Psoas muscle (tissue), 7 donors: ENCODE measurements at regions not wholly inside any gene's neighbourhood (a gene's known extent, or its start where the extent isn't known, plus 50 kb on each side); places are given as distances from the start of the nearest gene placed in this dataset.

Experiments used
- ATAC-seq, 4 donors: fragments of 200-7000 bp; cut with Tn5 transposase; one replicate each; pipeline ENCODE4 v1.9.1; 2020; ENCODE audit warnings: moderate library complexity in 3 of 4, mild to moderate bottlenecking in 2 of 4
- DNase-seq, 2 donors: peaks; one replicate each; pipeline ENCODE4 v3.0.0-alpha.2; 2020
- H3K27ac ChIP-seq: fragments of 200-600 bp; one replicate; pipeline ENCODE4 v1.8.0; 2022
- H3K27me3 ChIP-seq, 3 donors: fragments of 200-600 bp in 1 of 3; one replicate each; pipeline versions ENCODE4 v1.6.1 to v1.8.0; 2013 to 2022; ENCODE audit warnings: low read length in 2 of 3, mild to moderate bottlenecking in 2 of 3, moderate library complexity in 1 of 3; ENCODE audit not compliant: insufficient read depth in 3 of 3
- H3K36me3 ChIP-seq, 2 donors: fragments of 200-600 bp in 1 of 2; one replicate each; pipeline versions ENCODE4 v1.6.1 to v1.8.0; 2013 to 2022; ENCODE audit warnings: low read depth in 1 of 2, mild to moderate bottlenecking in 1 of 2, moderate library complexity in 1 of 2; ENCODE audit not compliant: insufficient read depth in 1 of 2
- H3K4me1 ChIP-seq: fragments of 200-600 bp; one replicate; pipeline ENCODE4 v1.8.0; 2022
- H3K4me3 ChIP-seq: fragments of 200-600 bp; one replicate; pipeline ENCODE4 v1.8.0; 2022; ENCODE audit warnings: mild to moderate bottlenecking
- H3K9me3 ChIP-seq: fragments of 200-600 bp; one replicate; pipeline ENCODE4 v1.8.0; 2022
- WGBS, 3 donors: extraction: QIAGEN DNeasy Blood & Tissue Kit; methylation state at CpG; one replicate each; pipeline versions ENCODE4 v1.1.6 to v1.1.7; 2013; 5-methylcytosine and 5-hydroxymethylcytosine counted together
- intact Hi-C, 2 donors: fragments of 100-400 bp; cut with DNase I; formaldehyde crosslinking; loops; one replicate each; pipeline versions ENCODE4 v1.11.0 to v1.14.2; 2022
- TF ChIP-seq, protein P1 (sequence below): fragments of 200-600 bp; IDR thresholded peaks from one replicate; pipeline ENCODE4 v1.8.0; 2022; ENCODE audit warnings: antibody characterized with exemption
- donor health status: healthy with polysubstance abuse.
- donor health status: DM: no; HTN: no; CAD: no; lungs with moderate emphysema.
- donor health status: Bipolar disorder and iron deficiency.
- donor health status: healthy.
- donor health status: DM: yes; HTN: yes; CAD: no.
- donor health status: DM: no; HTN: no; CAD: no.
- donor health status: DM: yes; HTN: yes; CAD: no.

DNA sequence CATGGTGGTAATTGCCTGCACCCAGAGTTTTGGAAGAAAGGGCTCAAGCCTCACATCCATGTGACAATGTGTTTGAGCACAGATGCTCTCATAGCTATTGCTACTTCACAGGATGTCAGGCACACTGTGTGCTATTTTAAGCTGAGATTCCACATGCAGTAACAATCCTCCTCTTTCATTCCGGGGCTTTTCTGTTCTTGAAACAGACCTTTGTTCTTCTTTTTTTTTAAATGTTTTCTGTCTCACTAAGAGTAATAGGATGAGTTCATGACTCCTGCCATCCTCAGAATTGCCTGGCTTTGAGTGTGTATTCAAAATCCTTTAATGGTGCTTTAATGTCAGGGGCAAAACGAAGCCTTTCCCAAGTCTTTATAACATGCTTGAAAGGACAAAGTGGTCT lies 198.9 kb downstream of the ABCC12 start:
- no peaks in the 10 kb centered on the region for H3K4me1 ChIP-seq
- H3K4me3 ChIP-seq, result no peak overlapping the region
- TF ChIP-seq, protein P1, sequence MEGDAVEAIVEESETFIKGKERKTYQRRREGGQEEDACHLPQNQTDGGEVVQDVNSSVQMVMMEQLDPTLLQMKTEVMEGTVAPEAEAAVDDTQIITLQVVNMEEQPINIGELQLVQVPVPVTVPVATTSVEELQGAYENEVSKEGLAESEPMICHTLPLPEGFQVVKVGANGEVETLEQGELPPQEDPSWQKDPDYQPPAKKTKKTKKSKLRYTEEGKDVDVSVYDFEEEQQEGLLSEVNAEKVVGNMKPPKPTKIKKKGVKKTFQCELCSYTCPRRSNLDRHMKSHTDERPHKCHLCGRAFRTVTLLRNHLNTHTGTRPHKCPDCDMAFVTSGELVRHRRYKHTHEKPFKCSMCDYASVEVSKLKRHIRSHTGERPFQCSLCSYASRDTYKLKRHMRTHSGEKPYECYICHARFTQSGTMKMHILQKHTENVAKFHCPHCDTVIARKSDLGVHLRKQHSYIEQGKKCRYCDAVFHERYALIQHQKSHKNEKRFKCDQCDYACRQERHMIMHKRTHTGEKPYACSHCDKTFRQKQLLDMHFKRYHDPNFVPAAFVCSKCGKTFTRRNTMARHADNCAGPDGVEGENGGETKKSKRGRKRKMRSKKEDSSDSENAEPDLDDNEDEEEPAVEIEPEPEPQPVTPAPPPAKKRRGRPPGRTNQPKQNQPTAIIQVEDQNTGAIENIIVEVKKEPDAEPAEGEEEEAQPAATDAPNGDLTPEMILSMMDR, result no peak
- DNase-seq (no peak), ATAC-seq (no peak)
- H3K9me3 ChIP-seq, result no peaks in the 10 kb centered on the region
- H3K36me3 ChIP-seq, result no peaks in the 10 kb centered on the region
- H3K27me3 ChIP-seq, result no peaks in the 10 kb centered on the region
- intact Hi-C loops, result no loop called here
- H3K27ac ChIP-seq, result no peak overlapping the region
- 53 to 55% (median 54%) methylated on average over 2 of the region's 2 CpGs for WGBS, 3 donors

DNA sequence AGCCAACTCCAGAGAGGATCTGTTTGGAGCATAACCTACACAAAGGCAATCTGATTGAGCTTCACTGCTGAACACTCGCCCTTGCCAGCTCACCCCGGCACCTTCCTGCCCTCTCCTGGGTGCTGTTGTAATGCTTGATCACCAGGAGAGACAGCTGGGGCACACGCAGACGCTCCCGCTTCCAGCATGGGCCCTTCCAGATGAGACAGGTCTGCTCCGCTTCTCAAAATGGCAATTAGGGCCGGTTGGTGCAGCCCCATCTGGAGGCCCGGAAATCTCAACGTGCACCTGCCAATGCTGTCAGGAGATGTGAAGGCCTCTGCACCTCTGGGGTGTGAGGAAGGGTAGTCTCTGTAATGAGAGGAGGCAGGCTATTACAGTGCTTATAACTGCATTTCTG lies 206.1 kb downstream of the ABCC12 start:
- TF ChIP-seq, protein P1, result no peak
- DNase-seq, result no peak
- no peak overlapping the region for H3K4me3 ChIP-seq
- no peak overlapping the region for H3K27ac ChIP-seq
- H3K27me3 ChIP-seq, result no peaks in the 10 kb centered on the region
- intact Hi-C loops, result no loop called here
- ATAC-seq, result no peak
- H3K36me3 ChIP-seq, result no peaks in the 10 kb centered on the region
- no peaks in the 10 kb centered on the region for H3K4me1 ChIP-seq
- no peaks in the 10 kb centered on the region for H3K9me3 ChIP-seq
- WGBS, 3 donors, result 75 to 85% (median 82%) methylated on average over 9 of the region's 9 CpGs

DNA sequence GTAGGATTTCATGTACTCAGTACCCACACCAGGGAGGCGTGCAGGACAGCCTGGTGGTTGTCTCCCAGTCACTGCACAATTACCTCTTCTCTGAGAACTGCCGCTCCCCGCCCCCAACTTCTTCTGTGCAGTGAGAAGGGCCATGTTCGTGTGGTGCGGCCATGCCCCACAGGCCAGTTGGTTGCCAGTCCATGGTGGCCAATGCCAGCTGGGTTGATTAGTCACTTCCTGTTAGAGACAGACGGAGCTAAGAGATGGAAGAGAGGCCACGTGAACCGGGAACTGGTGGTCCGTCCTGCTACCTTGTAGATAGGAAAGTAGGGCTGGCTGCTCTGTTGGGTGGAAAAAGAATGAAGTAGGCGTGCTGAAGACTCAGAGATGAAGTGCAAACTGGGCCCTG lies 206.5 kb downstream of the ABCC12 start:
- TF ChIP-seq, protein P1, result no peak
- H3K27me3 ChIP-seq, result no peaks in the 10 kb centered on the region
- no peak overlapping the region for H3K4me3 ChIP-seq
- no peak overlapping the region for H3K27ac ChIP-seq
- H3K36me3 ChIP-seq, result no peaks in the 10 kb centered on the region
- intact Hi-C loops, result no loop called here
- ATAC-seq (no peak), DNase-seq (no peak)
- WGBS, 3 donors, result 74 to 81% (median 78%) methylated on average over 10 of the region's 10 CpGs
- H3K9me3 ChIP-seq, result no peaks in the 10 kb centered on the region
- H3K4me1 ChIP-seq, result no peaks in the 10 kb centered on the region

DNA sequence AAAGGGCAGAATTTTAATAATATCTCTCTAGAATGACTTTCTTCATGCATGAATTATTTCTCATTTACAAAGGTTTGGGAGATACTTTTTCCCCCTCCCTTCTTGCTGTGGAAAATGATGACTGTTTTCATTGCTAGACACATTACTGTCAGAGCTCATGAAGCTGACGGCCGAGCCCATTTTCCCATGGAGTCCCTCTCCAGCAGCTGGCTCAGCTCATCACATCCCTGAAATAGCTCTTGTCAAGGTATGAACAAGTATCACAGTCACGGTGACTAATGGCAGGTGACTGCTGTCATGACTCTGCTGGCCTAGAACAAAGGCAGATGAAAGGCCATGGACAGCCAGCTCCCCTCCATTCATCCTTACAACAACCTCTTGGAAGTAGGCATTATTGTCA lies 208.1 kb downstream of the ABCC12 start:
- H3K4me3 ChIP-seq, result no peak overlapping the region
- intact Hi-C loops, result no loop called here
- ATAC-seq (no peak), DNase-seq (no peak)
- TF ChIP-seq, protein P1, result no peak
- no peaks in the 10 kb centered on the region for H3K36me3 ChIP-seq
- no peaks in the 10 kb centered on the region for H3K27me3 ChIP-seq
- H3K4me1 ChIP-seq, result no peaks in the 10 kb centered on the region
- 36 to 49% (median 42%) methylated on average over 3 of the region's 3 CpGs for WGBS, 3 donors
- H3K9me3 ChIP-seq, result no peaks in the 10 kb centered on the region
- no peak overlapping the region for H3K27ac ChIP-seq

DNA sequence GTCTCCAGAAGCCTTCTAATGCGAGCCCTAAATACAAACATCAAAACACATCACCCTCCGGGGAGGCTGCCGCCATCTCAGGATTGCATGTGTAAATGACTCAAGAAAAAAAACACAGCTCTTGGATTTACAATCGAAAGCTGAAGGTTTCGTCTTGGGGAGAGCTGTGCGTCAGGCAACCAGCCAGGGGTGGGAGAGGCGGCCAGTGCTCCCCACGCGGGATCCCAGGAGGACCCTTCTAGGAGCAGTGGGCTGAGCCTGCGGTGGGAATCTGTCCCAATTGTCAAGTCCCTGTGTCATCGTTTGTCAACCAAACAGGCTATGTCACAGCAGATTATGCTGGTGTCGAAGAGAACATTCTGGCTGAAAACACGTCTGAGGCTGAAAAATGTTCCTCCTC lies 209.7 kb downstream of the ABCC12 start:
- intact Hi-C loops, result no loop called here

More for the DNA sequence above, 209.7 kb downstream of the ABCC12 start:
- Histone ChIP-seq H3K4me1 (no peaks in the 10 kb centered on the region), H3K27me3 (no peaks in the 10 kb centered on the region), H3K36me3 (no peaks in the 10 kb centered on the region), H3K27ac (no peak overlapping the region), H3K9me3 (no peaks in the 10 kb centered on the region), H3K4me3 (no peak overlapping the region)
- TF ChIP-seq, protein P1, result no peak
- ATAC-seq, result no peak
- DNase-seq, result no peak
- WGBS, 3 donors, result 57 to 63% (median 58%) methylated on average over 13 of the region's 13 CpGs
